SK-N-SH (cell line): ENCODE measurements at regions not wholly inside any gene's neighbourhood (a gene's known extent, or its start where the extent isn't known, plus 50 kb on each side); places are given as distances from the start of the nearest gene placed in this dataset.

Experiments used
- CTCF ChIA-PET: fragments of 300-600, 350-600 bp; formaldehyde crosslinking; extraction: SDS; loops from one replicate; lab custom pipeline; 2021; lab: Yijun Ruan, JAX
- POLR2A ChIA-PET: fragments of 350-600 bp; sonication (Branson Sonifier 250); formaldehyde crosslinking; extraction: SDS; loops from one replicate; lab custom pipeline; 2020; ENCODE audit warnings: antibody characterized with exemption, inconsistent platforms; lab: Yijun Ruan, JAX
- DNase-seq: peaks from one replicate; pipeline ENCODE4 v3.0.0; 2012
- H2AFZ ChIP-seq: fragments of 200-600 bp; sonication (generic); 2 replicates; pipeline ENCODE4 v1.8.1; 2016; ENCODE audit warnings: antibody characterized with exemption, mild to moderate bottlenecking, low read depth
- H3F3A ChIP-seq: fragments of 200-600 bp; sonication (generic); replicated peaks from 2 replicates; pipeline ENCODE3; 2016; ENCODE audit warnings: antibody characterized with exemption, mild to moderate bottlenecking; ENCODE audit not compliant: insufficient read depth
- H3K27ac ChIP-seq, 2 experiments: fragments of 200-500 bp in 1 of 2; fragments of 200-600 bp in 1 of 2; sonication (Bioruptor generic) in 1 of 2; sonication (generic), shearing (Covaris generic) in 1 of 2; 2 replicates each; pipeline versions ENCODE4 v1.5.1 to v1.6.1; 2014 to 2016; ENCODE audit warnings: low read depth in 2 of 2, inconsistent platforms in 1 of 2, low read length in 1 of 2, mild to moderate bottlenecking in 1 of 2, mixed read lengths in 1 of 2
- H3K27me3 ChIP-seq: fragments of 200-600 bp; sonication (generic), shearing (Covaris generic); 2 replicates; pipeline ENCODE4 v1.6.1; 2016; ENCODE audit warnings: mixed run types; ENCODE audit not compliant: insufficient read depth
- H3K36me3 ChIP-seq, 2 experiments: fragments of 200-500 bp in 1 of 2; fragments of 200-600 bp in 1 of 2; sonication (Bioruptor generic) in 1 of 2; sonication (generic) in 1 of 2; replicated peaks in 1 of 2; 2 replicates each; pipeline versions ENCODE3 to v1.5.1; 2014 to 2016; ENCODE audit warnings: low read length in 1 of 2, mild to moderate bottlenecking in 1 of 2; ENCODE audit not compliant: insufficient read depth in 2 of 2, control insufficient read depth in 1 of 2
- H3K4me1 ChIP-seq, 2 experiments: fragments of 200-500 bp in 1 of 2; fragments of 200-600 bp in 1 of 2; sonication (Bioruptor generic) in 1 of 2; sonication (generic), shearing (Covaris generic) in 1 of 2; 2 replicates each; pipeline versions ENCODE4 v1.5.1 to v1.6.1; 2014 to 2016; ENCODE audit warnings: low read depth in 1 of 2, low read length in 1 of 2, mixed run types in 1 of 2; ENCODE audit not compliant: insufficient read depth in 2 of 2, control insufficient read depth in 1 of 2
- H3K4me2 ChIP-seq: fragments of 200-600 bp; sonication (generic), shearing (Covaris generic); 2 replicates; pipeline ENCODE4 v1.6.1; 2017; ENCODE audit warnings: mixed run types
- H3K4me3 ChIP-seq, 2 experiments: fragments of 200-500 bp in 1 of 2; fragments of 200-600 bp in 1 of 2; sonication (Bioruptor generic) in 1 of 2; sonication (generic), shearing (Covaris generic) in 1 of 2; 2 replicates each; pipeline versions ENCODE4 v1.5.1 to v1.8.1; 2014 to 2016; ENCODE audit warnings: low read depth in 2 of 2, inconsistent platforms in 1 of 2, low read length in 1 of 2, mild to moderate bottlenecking in 1 of 2, mixed read lengths in 1 of 2, moderate library complexity in 1 of 2
- H3K79me2 ChIP-seq: fragments of 200-600 bp; sonication (generic); 2 replicates; pipeline ENCODE4 v1.8.1; 2017; ENCODE audit warnings: mild to moderate bottlenecking; ENCODE audit not compliant: insufficient read depth
- H3K9ac ChIP-seq: fragments of 200-600 bp; sonication (generic); 2 replicates; pipeline ENCODE4 v1.6.1; 2017; ENCODE audit warnings: mixed run types
- H3K9me2 ChIP-seq: fragments of 200-600 bp; sonication (generic); 2 replicates; pipeline ENCODE4 v1.6.1; 2017; ENCODE audit warnings: mixed run types
- H3K9me3 ChIP-seq: fragments of 200-600 bp; sonication (generic); 2 replicates; pipeline ENCODE4 v1.6.1; 2017; ENCODE audit warnings: mixed run types, mild to moderate bottlenecking, moderate library complexity
- H4K20me1 ChIP-seq: fragments of 200-600 bp; sonication (generic); 2 replicates; pipeline ENCODE4 v1.6.1; 2017; ENCODE audit warnings: mild to moderate bottlenecking, mixed run types; ENCODE audit not compliant: insufficient read depth
- CHD2 ChIP-seq: fragments of 150-350 bp; IDR thresholded peaks from 2 replicates; pipeline ENCODE4 v1.6.1; 2018; ENCODE audit warnings: low read length; ENCODE audit not compliant: partially characterized antibody
- EP300 ChIP-seq, 2 experiments: IDR thresholded peaks; 2 replicates each; pipeline versions ENCODE4 v1.4.0 to v1.6.1; 2012; ENCODE audit warnings: borderline replicate concordance in 1 of 2, low read depth in 1 of 2, low read length in 1 of 2
- EZH2phosphoT487 ChIP-seq: fragments of 200-600 bp; sonication (generic); IDR thresholded peaks from 2 replicates; pipeline ENCODE4 v1.6.1; 2017; ENCODE audit warnings: low read depth, mixed run types, mild to moderate bottlenecking, antibody characterized with exemption, moderate library complexity, borderline replicate concordance
- FOSL2 ChIP-seq: IDR thresholded peaks from 2 replicates; pipeline ENCODE4 v1.4.0; 2012; ENCODE audit warnings: low read depth, mild to moderate bottlenecking, moderate library complexity, borderline replicate concordance
- IRF3 ChIP-seq: fragments of 150-350 bp; IDR thresholded peaks from 2 replicates; pipeline ENCODE4 v1.6.1; 2016; ENCODE audit warnings: mild to moderate bottlenecking, low read depth, low read length
- JUND ChIP-seq: IDR thresholded peaks from 2 replicates; pipeline ENCODE4 v1.4.0; 2012
- MAX ChIP-seq: IDR thresholded peaks from 2 replicates; pipeline ENCODE4 v1.4.0; 2012; ENCODE audit warnings: low read depth
- MEF2A ChIP-seq: IDR thresholded peaks from 2 replicates; pipeline ENCODE4 v1.4.0; 2012; ENCODE audit warnings: low read depth, borderline replicate concordance
- MXI1 ChIP-seq: IDR thresholded peaks from 2 replicates; pipeline ENCODE4 v1.6.1; 2012; ENCODE audit warnings: mild to moderate bottlenecking, low read depth, low read length, improper control_type of control experiment
- NFIC ChIP-seq: IDR thresholded peaks from 2 replicates; pipeline ENCODE4 v1.4.0; 2012; ENCODE audit warnings: borderline replicate concordance
- NRF1 ChIP-seq: IDR thresholded peaks from 2 replicates; pipeline ENCODE4 v1.6.1; 2012; ENCODE audit warnings: low read depth, mild to moderate bottlenecking, low read length
- PBX3 ChIP-seq: IDR thresholded peaks from 2 replicates; pipeline ENCODE4; 2012
- RAD21 ChIP-seq: IDR thresholded peaks from 2 replicates; pipeline ENCODE4 v1.6.1; 2012; ENCODE audit warnings: mild to moderate bottlenecking, low read length
- RCOR1 ChIP-seq: fragments of 150-350 bp; IDR thresholded peaks from 2 replicates; pipeline ENCODE4 v1.6.1; 2017; ENCODE audit warnings: antibody characterized with exemption, low read length
- REST ChIP-seq: IDR thresholded peaks from 2 replicates; pipeline ENCODE4 v1.6.1; 2012; ENCODE audit warnings: mild to moderate bottlenecking, low read depth, low read length, moderate library complexity
- SIN3A ChIP-seq: IDR thresholded peaks from 2 replicates; pipeline ENCODE4 v1.6.1; 2012; ENCODE audit warnings: low read depth, mild to moderate bottlenecking, low read length, moderate library complexity, borderline replicate concordance
- SMC3 ChIP-seq: IDR thresholded peaks from 2 replicates; pipeline ENCODE4 v1.6.1; 2012; ENCODE audit warnings: low read depth, low read length, improper control_type of control experiment
- TCF12 ChIP-seq: IDR thresholded peaks from 2 replicates; pipeline ENCODE4 v1.4.0; 2012
- USF1 ChIP-seq: IDR thresholded peaks from 2 replicates; pipeline ENCODE4 v1.4.0; 2012; ENCODE audit warnings: low read depth, borderline replicate concordance
- YY1 ChIP-seq: IDR thresholded peaks from 2 replicates; pipeline ENCODE4 v1.4.0; 2012; ENCODE audit warnings: low read depth, mild to moderate bottlenecking
- WGBS: methylation state at CpG from one replicate; pipeline ENCODE4 v1.1.6; 2017; ENCODE audit warnings: low lambda C conversion rate; 5-methylcytosine and 5-hydroxymethylcytosine counted together

- H3K27me3 ChIP-seq: no peaks in the 10 kb centered on the region
- CTCF ChIA-PET: no interaction called here
- no peaks in the 10 kb centered on the region for H3F3A ChIP-seq
- POLR2A ChIA-PET: no interaction called here
- DNase-seq: no peak
- no peaks in the 10 kb centered on the region for H3K36me3 ChIP-seq
- TF ChIP-seq SIN3A (no peak), RAD21 (no peak), MAX (no peak), SMC3 (no peak), USF1 (no peak), EZH2phosphoT487 (no peak), EP300 (IDR thresholded peaks at IDR 0.05; ENCODE audit: borderline replicate concordance in 1 of 2, low read depth in 1 of 2, low read length in 1 of 2) (no peak), NFIC (no peak), FOSL2 (no peak), CHD2 (no peak), RCOR1 (no peak), PBX3 (no peak), YY1 (no peak), NRF1 (no peak), REST (no peak), IRF3 (no peak), TCF12 (no peak), MEF2A (no peak), MXI1 (no peak), JUND (no peak)
- H3K79me2 ChIP-seq: no peaks in the 10 kb centered on the region
- no peaks in the 10 kb centered on the region for H3K4me1 ChIP-seq
- no peak overlapping the region for H3K4me2 ChIP-seq
- H4K20me1 ChIP-seq: no peaks in the 10 kb centered on the region
- H3K9ac ChIP-seq: no peak overlapping the region
- no peak overlapping the region for H3K4me3 ChIP-seq
- no peaks in the 10 kb centered on the region for H3K9me3 ChIP-seq
- no peak overlapping the region for H3K27ac ChIP-seq
- WGBS: 85% methylated on average over 4 of the region's 4 CpGs
- no peak overlapping the region for H2AFZ ChIP-seq
- no peaks in the 10 kb centered on the region for H3K9me2 ChIP-seq
These were observed 128.3 kb downstream of the KLF5 start for GRCh38 chr13:73187106-73187505.
